ENCODE measurements at regions not wholly inside any gene's neighbourhood (a gene's known extent, or its start where the extent isn't known, plus 50 kb on each side); places are given as distances from the start of the nearest gene placed in this dataset.

GRCh38 chr1:47515164-47515789 lies 77.4 kb downstream of the FOXD2 start:
- TF ChIP-seq EZH2 (IDR thresholded peaks at IDR 0.05; ENCODE audit: low read depth, unreplicated experiment) (no peak), CTCF (conservative IDR thresholded peaks at IDR 0.05; ENCODE audit: low read depth in 2 of 2) (peak in 1 of 2 experiments; percentile 59; a peak in 2 of 4 replicates), POLR2AphosphoS5 (IDR thresholded peaks at IDR 0.05; ENCODE audit: low read depth) (no peak), EZH2phosphoT487 (IDR thresholded peaks at IDR 0.05; ENCODE audit: unreplicated experiment) (no peak)
